ENCODE measurements at regions not wholly inside any gene's neighbourhood (a gene's known extent, or its start where the extent isn't known, plus 50 kb on each side); places are given as distances from the start of the nearest gene placed in this dataset.

GRCh38 chr15:70181626-70182255 is 84.0 kb upstream of the TLE3 start:
- DNase-seq (ENCODE audit: low spot score): no peak

GRCh38 chr15:70180186-70180875 is 82.6 kb upstream of the TLE3 start:
- no peak for DNase-seq (ENCODE audit: low spot score)

GRCh38 chr15:70179309-70179892 is 81.7 kb upstream of the TLE3 start:
- no peak for DNase-seq (ENCODE audit: low spot score)

DNA sequence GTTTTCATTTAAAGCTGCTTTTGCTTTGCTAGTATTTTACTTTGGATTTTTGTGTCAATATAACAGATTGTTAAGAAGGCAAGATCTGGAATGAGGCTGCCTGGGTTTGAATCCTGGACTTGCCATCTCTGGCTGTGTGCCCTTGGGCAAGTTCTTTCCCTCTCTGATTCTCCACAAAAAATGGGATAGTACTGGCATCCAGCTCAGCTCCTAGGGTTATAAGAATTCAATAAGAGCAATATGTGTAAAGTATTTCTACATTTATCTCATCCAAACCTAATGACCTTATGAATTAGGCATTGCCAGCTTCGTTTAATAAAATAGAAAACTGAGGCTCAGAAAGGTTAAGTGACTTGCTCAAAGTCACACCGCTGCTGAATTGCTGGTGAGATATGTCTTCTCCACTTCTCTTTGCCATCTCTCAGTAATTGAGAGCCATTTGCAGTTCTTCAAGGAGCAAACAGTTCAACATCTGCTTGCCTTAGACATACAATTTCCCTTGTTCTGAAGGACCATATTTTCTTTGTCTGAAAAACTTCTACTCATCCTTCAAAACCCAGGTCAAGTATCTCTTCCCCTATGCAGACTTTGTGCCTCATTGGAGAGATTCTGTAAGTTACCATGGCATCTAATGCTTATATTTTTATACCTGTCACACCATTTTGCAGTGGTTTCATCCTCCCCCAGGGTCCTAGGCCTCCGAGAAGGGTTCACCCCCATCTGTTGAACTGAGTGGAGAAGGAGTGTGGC is 80.8 kb upstream of the TLE3 start:
- no peak for DNase-seq (ENCODE audit: low spot score)

DNA sequence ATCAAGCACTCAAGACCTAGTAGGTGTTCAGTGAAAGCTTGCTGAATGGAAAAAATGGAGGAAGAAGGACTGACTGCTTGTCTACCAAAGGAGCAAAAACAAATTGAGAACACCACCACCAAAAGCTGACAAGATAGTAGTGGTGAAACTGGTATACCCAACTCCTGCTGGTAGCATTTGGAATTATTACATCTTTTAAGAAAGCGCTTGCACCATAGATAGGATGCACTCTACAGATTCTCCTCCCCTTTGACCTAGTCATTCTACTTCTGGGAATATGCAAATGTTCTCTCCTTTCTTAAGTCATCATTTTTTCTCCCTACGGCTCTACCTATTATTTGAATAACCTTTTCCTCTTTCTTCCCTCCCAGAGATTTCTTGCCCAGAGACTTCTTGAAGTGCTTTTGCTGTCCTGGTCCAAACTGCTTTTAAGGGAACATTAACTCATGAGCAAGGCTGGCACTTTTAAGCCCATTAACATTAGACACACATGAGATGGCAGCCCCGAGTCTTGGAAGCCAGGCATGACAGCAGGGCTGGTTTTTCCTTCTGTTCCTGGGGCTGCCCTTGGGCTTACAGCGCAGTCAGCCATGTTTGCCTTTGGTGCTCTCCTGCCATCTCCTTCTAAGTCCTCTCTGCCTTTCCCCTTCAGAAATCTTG is 75.0 kb upstream of the TLE3 start:
- no peak for DNase-seq (ENCODE audit: low spot score)

DNA sequence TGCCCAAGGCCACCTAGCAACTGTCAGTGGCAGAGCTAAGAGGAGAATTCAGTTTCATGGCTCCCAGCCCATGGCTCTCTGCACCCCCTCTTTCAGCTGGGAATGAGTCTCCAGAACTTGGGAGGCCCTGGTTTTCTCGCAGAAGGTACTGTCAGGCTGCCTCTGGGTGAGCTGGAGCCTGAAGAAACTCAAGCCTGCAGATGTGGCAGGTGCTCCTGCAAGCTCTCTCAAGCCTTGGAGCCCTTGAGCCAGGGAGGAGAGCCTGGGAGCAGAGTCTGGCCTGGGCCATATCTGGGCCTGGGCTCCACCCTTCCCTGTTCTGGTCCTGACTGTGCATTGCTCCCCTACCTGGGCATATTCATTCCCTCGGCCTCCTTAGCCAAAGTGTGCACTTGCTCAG is 74.4 kb upstream of the TLE3 start:
- no peak for DNase-seq (ENCODE audit: low spot score)

DNA sequence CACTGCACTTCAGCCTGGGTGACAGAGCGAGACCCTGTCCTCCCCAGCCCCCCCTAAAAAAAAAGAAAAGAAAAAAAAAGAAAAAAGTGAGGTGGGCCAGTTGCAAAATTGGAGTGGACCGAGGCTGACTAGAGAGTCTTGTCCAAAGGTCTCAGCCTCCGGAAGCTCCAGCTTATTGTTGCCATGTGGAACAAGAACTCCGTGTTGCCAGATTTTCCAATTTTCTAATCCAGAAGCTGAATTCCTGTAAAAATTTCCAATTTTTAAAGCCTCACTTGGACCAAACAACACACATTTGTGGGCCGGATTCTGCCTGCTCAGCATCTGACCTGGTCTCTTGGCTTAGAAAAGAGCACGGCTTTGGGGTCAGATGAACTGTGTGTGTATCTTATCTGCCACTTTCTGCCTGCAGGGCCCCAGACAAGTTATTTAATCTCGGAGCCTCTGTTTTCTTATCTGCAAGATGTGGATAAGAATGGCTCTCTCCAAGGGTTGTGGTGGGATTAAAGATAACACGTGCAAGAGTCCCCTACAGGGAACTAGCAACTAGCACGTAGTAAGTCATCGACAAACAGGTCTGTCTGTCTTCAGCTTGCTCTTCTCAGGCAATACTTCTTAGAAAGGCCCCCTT is 73.7 kb upstream of the TLE3 start:
- no peak for DNase-seq (ENCODE audit: low spot score)

GRCh38 chr15:70170096-70170699 is 72.5 kb upstream of the TLE3 start:
- DNase-seq (ENCODE audit: low spot score): no peak

GRCh38 chr15:70169147-70169546 is 71.4 kb upstream of the TLE3 start:
- no peak for DNase-seq (ENCODE audit: low spot score)

DNA sequence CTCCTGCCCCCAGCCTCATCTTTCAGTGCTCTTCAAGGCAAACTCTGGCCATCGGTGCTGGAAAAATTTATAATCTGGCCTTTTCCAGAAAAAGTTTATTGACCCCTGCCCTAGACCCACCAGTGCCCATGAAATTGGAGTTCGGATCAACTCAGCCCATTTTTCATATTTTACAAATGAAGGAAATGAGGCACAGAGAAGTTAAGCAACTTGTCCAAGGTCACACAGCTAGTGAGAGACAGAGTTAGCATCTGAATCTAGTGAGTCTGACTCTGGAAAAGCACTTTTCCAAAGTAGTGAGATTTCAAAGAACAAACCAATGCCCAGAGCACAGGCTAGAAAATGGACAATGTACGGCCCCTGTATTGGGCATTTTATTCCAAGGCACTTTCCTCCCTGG is 69.4 kb upstream of the TLE3 start:
- DNase-seq (ENCODE audit: low spot score): no peak

DNA sequence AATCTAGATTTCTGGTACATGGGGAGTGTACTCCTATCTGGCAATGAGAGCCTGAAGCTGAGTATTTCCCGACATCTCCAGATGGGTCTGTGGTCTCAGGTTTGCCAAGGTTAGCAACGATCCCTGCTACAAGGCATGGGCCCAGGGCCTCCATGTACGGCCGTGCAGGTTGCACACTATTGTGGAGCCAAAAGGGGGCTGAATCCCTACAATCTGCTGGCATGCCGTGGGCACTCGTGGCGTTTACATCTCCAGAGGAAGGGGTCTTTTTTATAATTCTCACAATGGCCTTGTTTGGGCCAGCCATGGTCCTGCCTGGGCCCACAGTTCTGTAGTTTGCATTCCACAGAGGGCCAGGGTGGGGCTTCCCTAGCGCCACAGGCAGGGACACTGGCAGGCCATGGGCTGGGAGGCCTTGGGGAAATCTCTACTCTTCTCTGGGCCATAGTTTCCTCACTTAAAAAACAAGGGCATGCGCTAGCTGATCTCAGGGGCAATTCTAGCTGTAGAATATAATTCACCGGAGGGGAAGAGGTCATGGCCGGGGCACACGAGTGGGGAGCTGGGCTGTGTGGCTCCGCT is 68.9 kb upstream of the TLE3 start:
- DNase-seq (ENCODE audit: low spot score): no peak

GRCh38 chr15:70165716-70166284 is 68.1 kb upstream of the TLE3 start:
- DNase-seq (ENCODE audit: low spot score): no peak

GRCh38 chr15:70164910-70165715 is 67.4 kb upstream of the TLE3 start:
- no peak for DNase-seq (ENCODE audit: low spot score)

DNA sequence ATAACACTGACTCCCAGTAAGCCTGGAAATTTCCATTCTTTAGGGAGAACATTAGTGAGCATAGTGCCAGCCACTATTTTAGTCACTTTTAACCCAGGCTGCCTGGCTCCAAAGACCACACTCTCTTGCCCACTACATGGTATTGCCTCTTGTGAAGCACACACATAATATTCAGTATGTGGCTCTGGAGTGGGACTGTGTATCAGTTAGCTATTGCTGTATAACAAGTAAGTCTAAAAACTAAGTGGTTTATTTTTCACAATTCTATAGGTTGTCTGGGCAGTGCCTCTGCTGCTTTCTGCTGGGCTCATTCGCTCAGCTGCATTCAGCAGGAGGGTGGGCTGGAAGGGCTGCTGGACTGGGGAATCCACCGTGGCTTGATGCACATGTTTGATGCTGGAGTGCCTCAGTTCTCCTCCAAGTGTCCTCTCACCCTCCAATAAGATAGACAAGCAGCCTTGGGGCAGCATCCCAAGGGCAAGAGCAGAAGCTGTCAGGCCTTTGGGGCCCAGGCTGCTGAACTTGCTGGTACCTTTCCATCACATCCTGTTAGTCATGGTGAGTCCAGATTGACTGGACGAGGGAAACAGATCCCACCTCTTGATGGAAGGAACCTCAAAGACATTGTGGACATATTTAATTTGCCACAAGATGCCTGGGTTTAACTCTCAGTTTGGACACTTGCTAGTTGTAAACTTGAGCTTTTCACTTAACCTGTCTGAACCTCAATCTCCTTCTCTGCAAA is 66.6 kb upstream of the TLE3 start:
- no peak for DNase-seq (ENCODE audit: low spot score)

DNA sequence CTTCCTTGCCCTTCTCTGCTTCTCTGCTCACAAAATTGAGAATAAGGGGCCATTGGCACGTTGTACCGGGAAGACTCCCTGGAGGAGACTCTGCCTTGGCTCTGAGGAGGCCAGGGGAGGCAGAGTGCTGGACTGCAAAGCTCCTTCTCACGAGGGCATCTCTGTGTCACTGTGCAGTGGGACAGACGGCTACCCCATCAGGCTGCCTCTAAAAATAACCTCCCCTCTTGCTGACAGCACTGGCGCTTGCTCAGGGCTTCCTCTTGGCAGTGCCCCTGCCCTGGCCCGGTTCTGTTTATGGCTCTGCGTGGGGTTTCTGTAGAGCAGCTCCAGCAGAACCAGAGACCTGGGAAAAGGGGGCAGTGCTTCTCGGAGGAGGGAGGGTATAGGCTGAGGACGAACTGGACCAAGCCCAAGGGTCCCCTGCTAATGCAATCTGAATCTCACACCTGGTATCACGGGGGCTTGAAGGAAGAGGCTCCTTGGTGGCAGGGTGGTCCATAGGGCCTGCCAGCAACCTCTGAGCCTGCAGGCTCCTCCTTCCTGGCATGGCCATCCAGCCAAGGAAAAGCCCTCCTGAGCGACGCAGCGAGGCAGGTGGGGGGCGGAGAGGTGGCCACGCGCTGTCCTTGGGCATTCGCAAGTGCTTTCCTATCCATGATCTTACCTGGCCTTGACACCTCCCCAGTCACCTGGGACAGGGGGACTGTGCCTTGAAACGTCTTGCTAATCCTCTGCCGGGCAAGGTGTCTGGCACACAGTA is 63.3 kb upstream of the TLE3 start:
- DNase-seq (ENCODE audit: low spot score): no peak

- peak; percentile 61 for DNase-seq (ENCODE audit: low spot score)
Measured at GRCh38 chr15:70160267-70160666, 62.5 kb upstream of the TLE3 start.

- DNase-seq (ENCODE audit: low spot score): no peak
Measured at GRCh38 chr15:70159713-70160009, 61.9 kb upstream of the TLE3 start.

DNA sequence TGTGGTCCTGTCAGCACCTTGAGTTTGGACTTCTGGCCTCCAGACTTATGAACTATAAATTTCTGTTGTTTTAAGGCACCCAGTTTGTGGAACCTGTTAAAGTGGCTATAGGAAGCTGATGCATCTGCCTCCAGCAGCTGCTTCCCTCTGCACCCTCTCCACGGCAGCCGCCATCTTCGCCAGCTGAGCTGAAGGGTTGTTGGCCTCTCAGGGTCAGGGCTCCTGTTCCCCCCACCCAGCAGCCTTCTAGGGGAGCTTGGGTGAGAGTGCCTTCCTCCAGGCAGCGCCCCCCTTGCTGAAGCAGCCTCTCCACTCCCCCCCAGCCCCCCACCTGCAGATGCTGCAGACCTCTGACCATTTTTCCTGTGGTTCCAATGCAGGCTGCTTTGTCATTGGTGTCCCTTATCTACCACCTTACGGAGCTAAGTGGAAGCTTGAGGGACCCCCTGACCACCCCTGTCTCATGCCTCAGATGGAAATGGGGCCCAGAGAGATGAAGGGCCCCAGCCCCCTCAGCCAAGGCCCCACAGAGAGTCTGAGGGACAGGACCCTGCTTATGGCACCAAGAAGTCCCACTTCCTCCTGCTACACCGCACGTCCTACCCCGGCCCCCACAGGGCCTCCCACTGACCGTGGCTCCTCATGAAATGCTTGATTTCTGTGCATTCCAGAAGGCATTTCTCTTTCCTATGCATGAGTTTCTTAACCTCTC is 61.4 kb upstream of the TLE3 start:
- DNase-seq (ENCODE audit: low spot score): no peak

Data from kidney tubule cell (primary cell).